Right hindlimb (tissue), 1 donor: ENCODE measurements at regions not wholly inside any gene's neighbourhood (a gene's known extent, or its start where the extent isn't known, plus 50 kb on each side); places are given as distances from the start of the nearest gene placed in this dataset.

ENCODE experiments used
- DNase-seq: peaks from one replicate; pipeline ENCODE4 v3.0.0-alpha.2; 2018

- DNase-seq: no peak
These were observed 50.2 kb upstream of the AKR1E2 start for GRCh38 chr10:4775808-4776207.

GRCh38 chr10:4772202-4772570 is 53.8 kb upstream of the AKR1E2 start:
- DNase-seq: no peak

GRCh38 chr10:4771554-4772201 is 54.3 kb upstream of the AKR1E2 start:
- no peak for DNase-seq

- DNase-seq: no peak
These were observed 55.0 kb upstream of the AKR1E2 start for GRCh38 chr10:4770801-4771553.

GRCh38 chr10:4768416-4768815 is 57.6 kb upstream of the AKR1E2 start:
- DNase-seq: no peak

- DNase-seq: no peak
These were observed 58.8 kb upstream of the AKR1E2 start for GRCh38 chr10:4767033-4767814.

GRCh38 chr10:4766454-4766853 is 59.6 kb upstream of the AKR1E2 start:
- DNase-seq: no peak

- DNase-seq: no peak
These were observed 60.6 kb upstream of the AKR1E2 start for GRCh38 chr10:4765428-4765827.

GRCh38 chr10:4763960-4764428 is 62.0 kb upstream of the AKR1E2 start:
- no peak for DNase-seq

- DNase-seq: no peak
These were observed 62.5 kb upstream of the AKR1E2 start for GRCh38 chr10:4763513-4763912.

- DNase-seq: no peak
These were observed 67.8 kb upstream of the AKR1E2 start for GRCh38 chr10:4758256-4758655.

- DNase-seq: no peak
These were observed 70.6 kb upstream of the AKR1E2 start for GRCh38 chr10:4755286-4755989.

GRCh38 chr10:4754143-4754542 is 71.9 kb upstream of the AKR1E2 start:
- no peak for DNase-seq

- DNase-seq: no peak
These were observed 74.8 kb upstream of the AKR1E2 start for GRCh38 chr10:4751211-4751610.

- no peak for DNase-seq
These were observed 76.8 kb upstream of the AKR1E2 start for GRCh38 chr10:4749271-4749574.

GRCh38 chr10:4748491-4749270 is 77.3 kb upstream of the AKR1E2 start:
- no peak for DNase-seq

- DNase-seq: no peak
These were observed 83.8 kb upstream of the AKR1E2 start for GRCh38 chr10:4742217-4742616.

GRCh38 chr10:4740471-4740870 is 85.5 kb upstream of the AKR1E2 start:
- no peak for DNase-seq

- no peak for DNase-seq
These were observed 89.4 kb upstream of the AKR1E2 start for GRCh38 chr10:4736608-4737007.

GRCh38 chr10:4736183-4736582 is 89.8 kb upstream of the AKR1E2 start:
- DNase-seq: no peak

GRCh38 chr10:4733843-4734224 is 92.2 kb upstream of the AKR1E2 start:
- DNase-seq: no peak

GRCh38 chr10:4733150-4733842 is 92.7 kb upstream of the AKR1E2 start:
- DNase-seq: no peak
